ENCODE measurements at regions not wholly inside any gene's neighbourhood (a gene's known extent, or its start where the extent isn't known, plus 50 kb on each side); places are given as distances from the start of the nearest gene placed in this dataset.

DNA sequence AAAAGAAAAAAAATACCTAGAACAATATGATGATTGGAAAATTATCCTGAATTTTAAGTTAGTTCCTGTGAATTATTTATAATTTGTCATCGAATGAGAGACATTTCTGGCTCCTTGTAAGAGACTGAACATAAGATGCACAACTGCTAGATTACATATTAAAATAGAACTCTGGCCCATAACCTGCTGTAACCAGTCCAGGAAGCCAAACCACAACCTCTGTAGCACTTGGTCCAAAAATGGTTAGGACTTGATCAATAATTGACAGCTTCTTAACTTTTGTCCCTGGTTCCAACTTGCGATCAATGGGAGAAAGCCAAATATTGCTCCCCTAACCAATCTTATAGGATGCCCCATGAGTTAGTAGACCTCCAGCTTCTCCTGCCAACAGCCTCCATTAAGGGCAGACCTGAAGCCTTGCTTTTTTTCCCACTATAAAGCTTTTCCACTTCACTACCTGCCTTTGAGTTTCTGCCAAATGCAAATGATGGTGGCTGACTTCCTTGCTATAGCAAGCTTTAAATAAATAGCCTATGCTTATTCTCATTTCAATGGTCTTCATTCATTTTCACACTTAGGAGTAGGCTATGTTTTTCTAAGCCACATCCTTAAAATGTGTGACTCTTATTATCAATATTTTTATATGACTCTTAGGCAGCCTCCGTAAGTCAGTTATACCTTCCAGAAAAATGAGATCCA lies 224.0 kb upstream of the ARHGEF26 start:
- Histone ChIP-seq H4K20me1 (ENCODE audit: insufficient read depth) (no peaks in the 10 kb centered on the region), H3K36me3 (ENCODE audit: control insufficient read depth in 1 of 2, insufficient read depth in 2 of 2, low read length in 2 of 2) (no peaks in the 10 kb centered on the region), H3K27ac (ENCODE audit: low read depth, low read length) (no peak overlapping the region), H3K9ac (ENCODE audit: low read length) (no peak overlapping the region), H3K27me3 (ENCODE audit: insufficient read depth, low read length) (no peaks in the 10 kb centered on the region), H3K9me2 (ENCODE audit: insufficient read depth) (no peaks in the 10 kb centered on the region), H3K79me2 (ENCODE audit: insufficient read depth, low read length) (no peaks in the 10 kb centered on the region), H3K4me3 (replicated peaks in 1 of 2; ENCODE audit: low read depth in 1 of 2, low read length in 2 of 2) (no peak overlapping the region), H3K4me2 (ENCODE audit: low read length) (no peak overlapping the region), H2AFZ (ENCODE audit: low read depth, low read length, poor library complexity, severe bottlenecking) (no peak overlapping the region), H3K9me3 (ENCODE audit: control insufficient read depth in 1 of 2, insufficient read depth in 1 of 2, low read depth in 1 of 2, low read length in 2 of 2) (no peaks in the 10 kb centered on the region), H3K4me1 (ENCODE audit: control insufficient read depth in 1 of 2, insufficient read depth in 2 of 2, low read length in 2 of 2) (peaks cover 0 to 9% of the 10 kb centered on the region in 2 experiments; a peak in 2 of 4 replicates)
- intact Hi-C loops (cut with micrococcal nuclease): no loop called here
- CTCF ChIA-PET: no interaction called here
- POLR2A ChIA-PET: no interaction called here
- BruUV-seq (replicated peaks): no TSS peak
- TF ChIP-seq MAX (IDR thresholded peaks at IDR 0.05) (no peak), EZH2 (IDR thresholded peaks at IDR 0.05) (no peak), REST (IDR thresholded peaks at IDR 0.05; ENCODE audit: low read depth) (no peak), EZH2phosphoT487 (IDR thresholded peaks at IDR 0.05; ENCODE audit: borderline replicate concordance) (no peak), ATF3 (IDR thresholded peaks at IDR 0.05) (no peak), POLR2A (IDR thresholded peaks at IDR 0.05; ENCODE audit: borderline replicate concordance, extremely low read depth, insufficient read depth, insufficient read length) (no peak), SIN3A (IDR thresholded peaks at IDR 0.05; ENCODE audit: low read depth) (no peak), TCF7L2 (IDR thresholded peaks at IDR 0.05; ENCODE audit: borderline replicate concordance, extremely low read depth, insufficient read depth, insufficient read length) (no peak)
- TF ChIP-seq, protein P1, sequence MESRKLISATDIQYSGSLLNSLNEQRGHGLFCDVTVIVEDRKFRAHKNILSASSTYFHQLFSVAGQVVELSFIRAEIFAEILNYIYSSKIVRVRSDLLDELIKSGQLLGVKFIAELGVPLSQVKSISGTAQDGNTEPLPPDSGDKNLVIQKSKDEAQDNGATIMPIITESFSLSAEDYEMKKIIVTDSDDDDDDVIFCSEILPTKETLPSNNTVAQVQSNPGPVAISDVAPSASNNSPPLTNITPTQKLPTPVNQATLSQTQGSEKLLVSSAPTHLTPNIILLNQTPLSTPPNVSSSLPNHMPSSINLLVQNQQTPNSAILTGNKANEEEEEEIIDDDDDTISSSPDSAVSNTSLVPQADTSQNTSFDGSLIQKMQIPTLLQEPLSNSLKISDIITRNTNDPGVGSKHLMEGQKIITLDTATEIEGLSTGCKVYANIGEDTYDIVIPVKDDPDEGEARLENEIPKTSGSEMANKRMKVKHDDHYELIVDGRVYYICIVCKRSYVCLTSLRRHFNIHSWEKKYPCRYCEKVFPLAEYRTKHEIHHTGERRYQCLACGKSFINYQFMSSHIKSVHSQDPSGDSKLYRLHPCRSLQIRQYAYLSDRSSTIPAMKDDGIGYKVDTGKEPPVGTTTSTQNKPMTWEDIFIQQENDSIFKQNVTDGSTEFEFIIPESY (IDR thresholded peaks at IDR 0.05; ENCODE audit: extremely low read depth, insufficient replicate concordance, low read length): no peak
- TF ChIP-seq, protein P2, sequence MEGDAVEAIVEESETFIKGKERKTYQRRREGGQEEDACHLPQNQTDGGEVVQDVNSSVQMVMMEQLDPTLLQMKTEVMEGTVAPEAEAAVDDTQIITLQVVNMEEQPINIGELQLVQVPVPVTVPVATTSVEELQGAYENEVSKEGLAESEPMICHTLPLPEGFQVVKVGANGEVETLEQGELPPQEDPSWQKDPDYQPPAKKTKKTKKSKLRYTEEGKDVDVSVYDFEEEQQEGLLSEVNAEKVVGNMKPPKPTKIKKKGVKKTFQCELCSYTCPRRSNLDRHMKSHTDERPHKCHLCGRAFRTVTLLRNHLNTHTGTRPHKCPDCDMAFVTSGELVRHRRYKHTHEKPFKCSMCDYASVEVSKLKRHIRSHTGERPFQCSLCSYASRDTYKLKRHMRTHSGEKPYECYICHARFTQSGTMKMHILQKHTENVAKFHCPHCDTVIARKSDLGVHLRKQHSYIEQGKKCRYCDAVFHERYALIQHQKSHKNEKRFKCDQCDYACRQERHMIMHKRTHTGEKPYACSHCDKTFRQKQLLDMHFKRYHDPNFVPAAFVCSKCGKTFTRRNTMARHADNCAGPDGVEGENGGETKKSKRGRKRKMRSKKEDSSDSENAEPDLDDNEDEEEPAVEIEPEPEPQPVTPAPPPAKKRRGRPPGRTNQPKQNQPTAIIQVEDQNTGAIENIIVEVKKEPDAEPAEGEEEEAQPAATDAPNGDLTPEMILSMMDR (IDR thresholded peaks at IDR 0.05 in 2 of 3, conservative IDR thresholded peaks at IDR 0.05 in 1 of 3; ENCODE audit: borderline replicate concordance in 1 of 3, insufficient read depth in 1 of 3, low read depth in 2 of 3, low read length in 2 of 3): no peak
- ATAC-seq (no peak), DNase-seq (ENCODE audit: low read depth, low spot score) (no peak)
- RAD21 ChIA-PET (ENCODE audit: low non-redundant PET in 1 of 2, low total read pairs in 2 of 2, uncharacterized antibody in 2 of 2, unreplicated experiment in 2 of 2): no interaction called here

Measured in HCT116 (cell line).